ENCODE measurements at regions not wholly inside any gene's neighbourhood (a gene's known extent, or its start where the extent isn't known, plus 50 kb on each side); places are given as distances from the start of the nearest gene placed in this dataset.
"Not testable (repeated sequence)": the region's sequence is repeated elsewhere in the genome, so short reads cannot be mapped to it uniquely, and the experiment has no call there.

GRCh38 chr14:82689948-82690347 lies 1156.3 kb upstream of the SEL1L start:
- ATAC-seq (ENCODE audit: insufficient read depth, low read depth): no peak
- H2AFZ ChIP-seq (ENCODE audit: low read depth, low read length): no peak overlapping the region
- TF ChIP-seq CTCF (IDR thresholded peaks at IDR 0.05; ENCODE audit: borderline replicate concordance, extremely low read depth, low read length, poor library complexity, severe bottlenecking) (no peak), EZH2 (IDR thresholded peaks at IDR 0.05; ENCODE audit: borderline replicate concordance, low read depth, low read length, severe bottlenecking) (no peak)

DNA sequence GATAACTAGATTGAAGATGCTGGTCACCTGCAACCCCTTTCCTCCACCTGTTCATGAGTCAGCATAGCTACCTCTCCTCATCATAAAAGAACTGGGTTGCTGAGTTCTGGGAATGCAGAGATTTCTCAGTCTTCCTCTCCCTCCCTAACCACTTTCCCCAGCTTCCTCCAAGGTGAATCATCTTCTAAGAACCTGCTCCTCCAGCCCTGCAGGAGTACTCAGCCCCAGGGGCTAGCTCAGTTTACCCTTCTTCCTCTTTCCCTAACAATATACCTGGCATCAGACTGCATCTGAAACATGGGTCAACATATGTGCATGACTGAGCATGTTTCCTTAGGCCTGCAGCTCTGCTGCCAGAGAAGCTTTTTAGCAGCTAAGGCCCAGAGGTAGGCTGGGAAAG lies 1157.5 kb upstream of the SEL1L start:
- ATAC-seq (ENCODE audit: insufficient read depth, low read depth); H3K9me3 ChIP-seq (ENCODE audit: insufficient read depth, low read length, severe bottlenecking); H4K20me1 ChIP-seq (ENCODE audit: insufficient read depth, low read length); H3K4me3 ChIP-seq (ENCODE audit: low read depth in 1 of 2, low read length in 2 of 2); H3K27me3 ChIP-seq (ENCODE audit: insufficient read depth, low read length, poor library complexity); H3K9ac ChIP-seq (ENCODE audit: low read depth, low read length); H3K4me2 ChIP-seq (ENCODE audit: insufficient read depth, low read length); H3K79me2 ChIP-seq (ENCODE audit: insufficient read depth, low read length); H3K4me1 ChIP-seq (ENCODE audit: insufficient read depth, low read length); H3K27ac ChIP-seq (ENCODE audit: low read length); H3K36me3 ChIP-seq (ENCODE audit: insufficient read depth, low read length); H2AFZ ChIP-seq (ENCODE audit: low read depth, low read length); DNase-seq: not testable (repeated sequence)

More at GRCh38 chr14:82689948-82690347, 1156.3 kb upstream of the SEL1L start:
- H3K27ac ChIP-seq (ENCODE audit: low read length): no peak overlapping the region
- H3K9ac ChIP-seq (ENCODE audit: low read depth, low read length): no peak overlapping the region
- H3K27me3 ChIP-seq (ENCODE audit: insufficient read depth, low read length, poor library complexity): no peaks in the 10 kb centered on the region
- H3K36me3 ChIP-seq (ENCODE audit: insufficient read depth, low read length): no peaks in the 10 kb centered on the region
- no peaks in the 10 kb centered on the region for H4K20me1 ChIP-seq (ENCODE audit: insufficient read depth, low read length)
- no peak overlapping the region for H3K4me3 ChIP-seq (ENCODE audit: low read depth in 1 of 2, low read length in 2 of 2)
- no peak for DNase-seq
- H3K9me3 ChIP-seq (ENCODE audit: insufficient read depth, low read length, severe bottlenecking): no peaks in the 10 kb centered on the region
- no peaks in the 10 kb centered on the region for H3K4me1 ChIP-seq (ENCODE audit: insufficient read depth, low read length)
- no peaks in the 10 kb centered on the region for H3K79me2 ChIP-seq (ENCODE audit: insufficient read depth, low read length)
- H3K4me2 ChIP-seq (ENCODE audit: insufficient read depth, low read length): no peak overlapping the region

- no peaks in the 10 kb centered on the region for H4K20me1 ChIP-seq (ENCODE audit: insufficient read depth, low read length)
- no peak for DNase-seq
Observed at GRCh38 chr14:82694820-82695219, 1161.2 kb upstream of the SEL1L start.

GRCh38 chr14:82704218-82704617 lies 1170.6 kb upstream of the SEL1L start:
- DNase-seq (no peak), ATAC-seq (ENCODE audit: insufficient read depth, low read depth) (no peak)
- TF ChIP-seq CTCF (IDR thresholded peaks at IDR 0.05; ENCODE audit: borderline replicate concordance, extremely low read depth, low read length, poor library complexity, severe bottlenecking): no peak
- no peak for TF ChIP-seq EZH2 (IDR thresholded peaks at IDR 0.05; ENCODE audit: borderline replicate concordance, low read depth, low read length, severe bottlenecking)
- no peaks in the 10 kb centered on the region for H3K9me3 ChIP-seq (ENCODE audit: insufficient read depth, low read length, severe bottlenecking)
- no peak overlapping the region for H3K4me3 ChIP-seq (ENCODE audit: low read depth in 1 of 2, low read length in 2 of 2)
- no peaks in the 10 kb centered on the region for H3K79me2 ChIP-seq (ENCODE audit: insufficient read depth, low read length)
- H3K27me3 ChIP-seq (ENCODE audit: insufficient read depth, low read length, poor library complexity): no peaks in the 10 kb centered on the region
- H3K36me3 ChIP-seq (ENCODE audit: insufficient read depth, low read length): no peaks in the 10 kb centered on the region
- no peak overlapping the region for H3K27ac ChIP-seq (ENCODE audit: low read length)
- H3K9ac ChIP-seq (ENCODE audit: low read depth, low read length): no peak overlapping the region
- no peaks in the 10 kb centered on the region for H4K20me1 ChIP-seq (ENCODE audit: insufficient read depth, low read length)
- H2AFZ ChIP-seq (ENCODE audit: low read depth, low read length): no peak overlapping the region
- H3K4me2 ChIP-seq (ENCODE audit: insufficient read depth, low read length): no peak overlapping the region
- H3K4me1 ChIP-seq (ENCODE audit: insufficient read depth, low read length): no peaks in the 10 kb centered on the region

More at GRCh38 chr14:82694820-82695219, 1161.2 kb upstream of the SEL1L start:
- H3K9me3 ChIP-seq (ENCODE audit: insufficient read depth, low read length, severe bottlenecking): no peaks in the 10 kb centered on the region
- H2AFZ ChIP-seq (ENCODE audit: low read depth, low read length): no peak overlapping the region
- no peak overlapping the region for H3K9ac ChIP-seq (ENCODE audit: low read depth, low read length)
- H3K4me2 ChIP-seq (ENCODE audit: insufficient read depth, low read length): no peak overlapping the region
- no peak for ATAC-seq (ENCODE audit: insufficient read depth, low read depth)
- H3K27me3 ChIP-seq (ENCODE audit: insufficient read depth, low read length, poor library complexity): no peaks in the 10 kb centered on the region
- H3K36me3 ChIP-seq (ENCODE audit: insufficient read depth, low read length): no peaks in the 10 kb centered on the region
- H3K4me3 ChIP-seq (ENCODE audit: low read depth in 1 of 2, low read length in 2 of 2): no peak overlapping the region
- H3K79me2 ChIP-seq (ENCODE audit: insufficient read depth, low read length): no peaks in the 10 kb centered on the region
- TF ChIP-seq EZH2 (IDR thresholded peaks at IDR 0.05; ENCODE audit: borderline replicate concordance, low read depth, low read length, severe bottlenecking) (no peak), CTCF (IDR thresholded peaks at IDR 0.05; ENCODE audit: borderline replicate concordance, extremely low read depth, low read length, poor library complexity, severe bottlenecking) (no peak)
- no peaks in the 10 kb centered on the region for H3K4me1 ChIP-seq (ENCODE audit: insufficient read depth, low read length)
- H3K27ac ChIP-seq (ENCODE audit: low read length): no peak overlapping the region

Measured in DND-41 (cell line).